ENCODE measurements at regions not wholly inside any gene's neighbourhood (a gene's known extent, or its start where the extent isn't known, plus 50 kb on each side); places are given as distances from the start of the nearest gene placed in this dataset.
A peak's percentile ranks its signal among the peaks of the same experiment; 100 is the strongest.

- no peak for DNase-seq
Observed at GRCh38 chr4:14264437-14264836, 636.9 kb upstream of the BOD1L1 start.

- no peak for DNase-seq
Observed at GRCh38 chr4:14265651-14266050, 638.1 kb upstream of the BOD1L1 start.

- DNase-seq: peak; percentile 3 to 18
Observed at GRCh38 chr4:14267373-14268060, 640.0 kb upstream of the BOD1L1 start.

- DNase-seq: no peak
Observed at GRCh38 chr4:14269824-14270223, 642.3 kb upstream of the BOD1L1 start.

GRCh38 chr4:14272206-14272605 lies 644.7 kb upstream of the BOD1L1 start:
- no peak for DNase-seq

- DNase-seq: no peak
Observed at GRCh38 chr4:14277505-14277904, 650.0 kb upstream of the BOD1L1 start.

GRCh38 chr4:14280567-14280966 lies 653.0 kb upstream of the BOD1L1 start:
- DNase-seq: no peak

GRCh38 chr4:14284578-14284977 lies 657.1 kb upstream of the BOD1L1 start:
- DNase-seq: no peak

GRCh38 chr4:14289708-14290107 lies 662.2 kb upstream of the BOD1L1 start:
- no peak for DNase-seq

GRCh38 chr4:14293582-14293981 lies 666.1 kb upstream of the BOD1L1 start:
- no peak for DNase-seq

GRCh38 chr4:14294611-14295010 lies 667.1 kb upstream of the BOD1L1 start:
- no peak for DNase-seq

GRCh38 chr4:14299166-14299565 lies 671.6 kb upstream of the BOD1L1 start:
- no peak for DNase-seq

GRCh38 chr4:14302021-14302420 lies 674.5 kb upstream of the BOD1L1 start:
- DNase-seq: no peak

- no peak for DNase-seq
Observed at GRCh38 chr4:14303856-14304255, 676.3 kb upstream of the BOD1L1 start.

- no peak for DNase-seq
Observed at GRCh38 chr4:14308229-14308651, 680.7 kb upstream of the BOD1L1 start.

GRCh38 chr4:14309431-14309830 lies 681.9 kb upstream of the BOD1L1 start:
- DNase-seq: no peak

- no peak for DNase-seq
Observed at GRCh38 chr4:14313757-14314156, 686.2 kb upstream of the BOD1L1 start.

GRCh38 chr4:14315129-14315528 lies 687.2 kb upstream of the CPEB2 start:
- DNase-seq: no peak

- no peak for DNase-seq
Observed at GRCh38 chr4:14317351-14317750, 684.9 kb upstream of the CPEB2 start.

GRCh38 chr4:14318671-14319070 lies 683.6 kb upstream of the CPEB2 start:
- no peak for DNase-seq

GRCh38 chr4:14321723-14322122 lies 680.6 kb upstream of the CPEB2 start:
- no peak for DNase-seq

GRCh38 chr4:14323191-14323590 lies 679.1 kb upstream of the CPEB2 start:
- DNase-seq: no peak

GRCh38 chr4:14329228-14329627 lies 673.1 kb upstream of the CPEB2 start:
- DNase-seq: no peak

GRCh38 chr4:14333616-14334015 lies 668.7 kb upstream of the CPEB2 start:
- no peak for DNase-seq

- no peak for DNase-seq
Observed at GRCh38 chr4:14334166-14334565, 668.1 kb upstream of the CPEB2 start.
